GM12878 (cell line): ENCODE measurements at regions not wholly inside any gene's neighbourhood (a gene's known extent, or its start where the extent isn't known, plus 50 kb on each side); places are given as distances from the start of the nearest gene placed in this dataset.

ENCODE experiments used
- ATAC-seq: fragments of 200-7000 bp; cut with Tn5 transposase; 3 replicates; pipeline ENCODE4 v1.9.1; 2020; ENCODE audit warnings: mild to moderate bottlenecking, moderate library complexity
- BruUV-seq: library from RNA; stranded (reverse); fragments of 400-500 nt; replicated peaks from 2 replicates; lab custom pipeline; 2021; lab: Mats Ljungman, UMichigan
- CTCF ChIA-PET: fragments of 300-600 bp; sonication (Branson Sonifier 250); formaldehyde crosslinking; extraction: SDS; loops from one replicate; lab custom pipeline; 2021; ENCODE audit warnings: inconsistent platforms; lab: Yijun Ruan, JAX
- POLR2A ChIA-PET: fragments of 350-600 bp; formaldehyde crosslinking; extraction: SDS; loops from one replicate; lab custom pipeline; 2021; ENCODE audit warnings: inconsistent platforms; lab: Charles Lee
- RAD21 ChIA-PET: fragments of 300-600 bp; sonication (Branson Sonifier 250); formaldehyde crosslinking; loops from one replicate; lab custom pipeline; 2023; ENCODE audit warnings: antibody characterized with exemption; ENCODE audit not compliant: unreplicated experiment; lab: Charles Lee
- SMC1A ChIA-PET: fragments of 300-600 bp; sonication (Branson Sonifier 250); formaldehyde crosslinking; loops from one replicate; lab custom pipeline; 2023; ENCODE audit not compliant: unreplicated experiment, uncharacterized antibody; lab: Charles Lee
- DNase-seq: peaks from one replicate; pipeline ENCODE4 v3.0.0-alpha.2; 2011; ENCODE audit warnings: low read depth, low spot score
- FAIRE-seq: peaks from 3 replicates; lab custom pipeline; 2011; peaks lifted over from hg19 to GRCh38; lab: Jason Lieb, UNC
- H2AFZ ChIP-seq: 2 replicates; pipeline ENCODE4 v1.6.0; 2011; ENCODE audit warnings: low read depth, low read length, control low read depth; ENCODE audit not compliant: control insufficient read depth
- H3K27ac ChIP-seq: 2 replicates; pipeline ENCODE4 v1.5.1; 2011; ENCODE audit warnings: control low read depth; ENCODE audit not compliant: control insufficient read depth, insufficient read depth
- H3K27me3 ChIP-seq, 2 experiments: replicated peaks in 1 of 2; 2 replicates each; pipeline versions ENCODE4 v1.6.0 to v1.6.1; 2011; ENCODE audit warnings: low read length in 1 of 2; ENCODE audit not compliant: control insufficient read depth in 2 of 2, insufficient read depth in 2 of 2
- H3K36me3 ChIP-seq, 2 experiments: 2 replicates each; pipeline ENCODE4 v1.5.1; 2011; ENCODE audit warnings: low read length in 1 of 2; ENCODE audit not compliant: control insufficient read depth in 2 of 2, insufficient read depth in 2 of 2
- H3K4me1 ChIP-seq: 2 replicates; pipeline ENCODE4 v1.6.1; 2011; ENCODE audit warnings: mild to moderate bottlenecking, low read length, moderate library complexity, mixed read lengths; ENCODE audit not compliant: control insufficient read depth, insufficient read depth
- H3K4me2 ChIP-seq: 2 replicates; pipeline ENCODE4 v1.6.0; 2011; ENCODE audit warnings: control low read depth; ENCODE audit not compliant: control insufficient read depth, insufficient read depth
- H3K4me3 ChIP-seq: fragments of 200-600 bp; sonication (generic); 2 replicates; pipeline ENCODE4 v1.5.1; 2016
- H3K79me2 ChIP-seq: 2 replicates; pipeline ENCODE4 v1.6.0; 2011; ENCODE audit warnings: low read length; ENCODE audit not compliant: control insufficient read depth, insufficient read depth
- H3K9ac ChIP-seq: 2 replicates; pipeline ENCODE4 v1.8.0; 2011; ENCODE audit warnings: low read length, control low read depth, mixed read lengths; ENCODE audit not compliant: control insufficient read depth, insufficient read depth
- H3K9me3 ChIP-seq: replicated peaks from 3 replicates; pipeline ENCODE4 v1.5.1; 2011; ENCODE audit warnings: mild to moderate bottlenecking, low read length; ENCODE audit not compliant: control insufficient read depth, insufficient read depth
- H4K20me1 ChIP-seq: 2 replicates; pipeline ENCODE4 v1.6.0; 2011; ENCODE audit not compliant: control insufficient read depth, insufficient read depth
- ESRRA ChIP-seq: IDR thresholded peaks from 2 replicates; pipeline ENCODE4 v1.6.1; 2012; ENCODE audit warnings: mild to moderate bottlenecking, low read length, improper control_type of control experiment
- HSF1 ChIP-seq: fragments of 150-350 bp; IDR thresholded peaks from 2 replicates; pipeline ENCODE4 v1.6.1; 2014; ENCODE audit warnings: mild to moderate bottlenecking, low read depth, low read length
- JUNB ChIP-seq: IDR thresholded peaks from 2 replicates; pipeline ENCODE4 v1.6.1; 2016; ENCODE audit warnings: antibody characterized with exemption, mild to moderate bottlenecking
- KLF5 ChIP-seq: fragments of 450-650 bp; IDR thresholded peaks from 2 replicates; pipeline ENCODE4 v1.6.1; 2014; ENCODE audit warnings: mild to moderate bottlenecking; ENCODE audit not compliant: partially characterized antibody
- PBX3 ChIP-seq: IDR thresholded peaks from 2 replicates; pipeline ENCODE4 v1.6.1; 2011; ENCODE audit warnings: mild to moderate bottlenecking, low read depth, low read length, moderate library complexity; ENCODE audit not compliant: insufficient replicate concordance
- RUNX3 ChIP-seq: IDR thresholded peaks from 2 replicates; pipeline ENCODE4 v1.6.1; 2012; ENCODE audit warnings: low read length, inconsistent platforms
- SMAD5 ChIP-seq: IDR thresholded peaks from 2 replicates; pipeline ENCODE4 v1.6.1; 2016; ENCODE audit warnings: antibody characterized with exemption, low read depth
- TAF1 ChIP-seq: IDR thresholded peaks from 2 replicates; pipeline ENCODE4 v1.6.1; 2011; ENCODE audit warnings: mild to moderate bottlenecking, low read depth, low read length, borderline replicate concordance
- TCF12 ChIP-seq: IDR thresholded peaks from 2 replicates; pipeline ENCODE4 v1.6.1; 2011; ENCODE audit warnings: low read depth, mild to moderate bottlenecking, low read length
- USF2 ChIP-seq: IDR thresholded peaks from 2 replicates; pipeline ENCODE4 v1.6.1; 2011; ENCODE audit warnings: low read depth, low read length, improper control_type of control experiment, borderline replicate concordance
- ZBED1 ChIP-seq: IDR thresholded peaks from 2 replicates; pipeline ENCODE4 v1.6.1; 2016; ENCODE audit warnings: borderline replicate concordance
- ZSCAN29 ChIP-seq: fragments of 450-650 bp; IDR thresholded peaks from 2 replicates; pipeline ENCODE4 v1.6.1; 2017; ENCODE audit warnings: mild to moderate bottlenecking, moderate library complexity
- ZZZ3 ChIP-seq: IDR thresholded peaks from 2 replicates; pipeline ENCODE4 v1.6.1; 2011; ENCODE audit warnings: low read depth; ENCODE audit not compliant: control insufficient read depth, insufficient read length
- WGBS: methylation state at CpG from one replicate; pipeline ENCODE4 v1.1.6; 2016; ENCODE audit warnings: low lambda C conversion rate; ENCODE audit not compliant: insufficient replicate concordance, insufficient coverage; ENCODE audit errors: missing lambda C conversion rate; 5-methylcytosine and 5-hydroxymethylcytosine counted together
- in situ Hi-C: fragments of 300-500 bp; cut with MboI; formaldehyde crosslinking; loops from 9 replicates; pipeline ENCODE4 v1.14.3; 2018; ENCODE audit warnings: mixed read lengths
- intact Hi-C: fragments of 100-400 bp; cut with micrococcal nuclease; formaldehyde crosslinking; loops from one replicate; pipeline ENCODE4 v1.14.2; 2022; ENCODE audit not compliant: unreplicated experiment

GRCh38 chr9:87346061-87346665 lies 151.5 kb upstream of the DAPK1 start (continued):
- TF ChIP-seq ZSCAN29: no peak

- 17% methylated on average over 2 of the region's 2 CpGs for WGBS
- BruUV-seq: no TSS peak
- TF ChIP-seq TCF12 (no peak), ZBED1 (no peak), TAF1 (no peak), RUNX3 (peak; percentile 24; the same call in 1 of the 2 replicates), JUNB (no peak), SMAD5 (no peak), ZZZ3 (no peak)
- TF ChIP-seq, all 136 proteins: peak for 1
- Histone ChIP-seq H3K9me3 (no peaks in the 10 kb centered on the region), H3K4me3 (no peak overlapping the region), H3K36me3 (no peaks in the 10 kb centered on the region), H3K27ac (no peak overlapping the region), H3K4me2 (no peak overlapping the region), H3K9ac (no peak overlapping the region), H3K27me3 (no peaks in the 10 kb centered on the region), H2AFZ (no peak overlapping the region), H3K79me2 (no peaks in the 10 kb centered on the region), H4K20me1 (no peaks in the 10 kb centered on the region), H3K4me1 (no peaks in the 10 kb centered on the region)
- CTCF ChIA-PET: no interaction called here
- FAIRE-seq (no peak), DNase-seq (no peak), ATAC-seq (no peak)
- RAD21 ChIA-PET: no interaction called here
- POLR2A ChIA-PET: no interaction called here
- SMC1A ChIA-PET: no interaction called here
- in situ Hi-C loops: no loop called here
- intact Hi-C loops: no loop called here
These were observed 146.8 kb upstream of the DAPK1 start for GRCh38 chr9:87350915-87351314.

- intact Hi-C loops: no loop called here
- Histone ChIP-seq H3K27ac (no peak overlapping the region), H3K27me3 (no peaks in the 10 kb centered on the region), H3K79me2 (no peaks in the 10 kb centered on the region), H3K9me3 (no peaks in the 10 kb centered on the region), H4K20me1 (no peaks in the 10 kb centered on the region), H3K4me2 (no peak overlapping the region), H3K4me3 (no peak overlapping the region), H3K9ac (no peak overlapping the region), H2AFZ (no peak overlapping the region), H3K36me3 (no peaks in the 10 kb centered on the region), H3K4me1 (no peaks in the 10 kb centered on the region)
- in situ Hi-C loops: no loop called here
- SMC1A ChIA-PET: no interaction called here
- POLR2A ChIA-PET: no interaction called here
- WGBS: 45% methylated on average over 3 of the region's 3 CpGs
- CTCF ChIA-PET: interaction anchor here (0.7 kb wide), 1 partner anchor 17 kb away, joined by 5 read pairs; no protein-coding TSS in a partner anchor
- no peak for DNase-seq
- no TSS peak for BruUV-seq
- RAD21 ChIA-PET: no interaction called here
- no peak for FAIRE-seq
- no peak for ATAC-seq
- TF ChIP-seq KLF5 (no peak), ESRRA (no peak), HSF1 (no peak), RUNX3 (no peak), USF2 (no peak), PBX3 (no peak)
These were observed 144.4 kb upstream of the DAPK1 start for GRCh38 chr9:87353301-87353700.
